Mucosa of rectum (tissue), 2 donors: ENCODE measurements at regions not wholly inside any gene's neighbourhood (a gene's known extent, or its start where the extent isn't known, plus 50 kb on each side); places are given as distances from the start of the nearest gene placed in this dataset.

ENCODE experiments used
- H3K27ac ChIP-seq, 2 donors: one replicate each; pipeline ENCODE4 v1.7.0; 2013; ENCODE audit warnings: inconsistent platforms in 2 of 2, low read depth in 2 of 2, low read length in 2 of 2
- H3K27me3 ChIP-seq, 2 donors: one replicate each; pipeline ENCODE4 v1.7.0; 2013; ENCODE audit warnings: low read length in 2 of 2; ENCODE audit not compliant: control insufficient read depth in 2 of 2, insufficient read depth in 2 of 2
- H3K36me3 ChIP-seq, 2 donors: one replicate each; pipeline ENCODE4 v1.7.0; 2013; ENCODE audit warnings: low read length in 2 of 2; ENCODE audit not compliant: control insufficient read depth in 2 of 2, insufficient read depth in 2 of 2
- H3K4me1 ChIP-seq, 2 donors: one replicate each; pipeline ENCODE4 v1.7.0; 2013; ENCODE audit warnings: low read length in 2 of 2, mild to moderate bottlenecking in 1 of 2; ENCODE audit not compliant: control insufficient read depth in 2 of 2, insufficient read depth in 2 of 2
- H3K4me3 ChIP-seq, 2 donors: one replicate each; pipeline ENCODE4 v1.7.0; 2013; ENCODE audit warnings: low read length in 2 of 2
- H3K9ac ChIP-seq, 2 donors: one replicate each; pipeline ENCODE4 v1.7.0; 2013; ENCODE audit warnings: low read length in 2 of 2, low read depth in 1 of 2, mild to moderate bottlenecking in 1 of 2
- H3K9me3 ChIP-seq, 2 donors: one replicate each; pipeline ENCODE4 v1.7.0; 2013; ENCODE audit warnings: low read length in 2 of 2; ENCODE audit not compliant: control insufficient read depth in 2 of 2
- donor health status: healthy.
- donor health status: Normal muscosa, but diverticular disease.

DNA sequence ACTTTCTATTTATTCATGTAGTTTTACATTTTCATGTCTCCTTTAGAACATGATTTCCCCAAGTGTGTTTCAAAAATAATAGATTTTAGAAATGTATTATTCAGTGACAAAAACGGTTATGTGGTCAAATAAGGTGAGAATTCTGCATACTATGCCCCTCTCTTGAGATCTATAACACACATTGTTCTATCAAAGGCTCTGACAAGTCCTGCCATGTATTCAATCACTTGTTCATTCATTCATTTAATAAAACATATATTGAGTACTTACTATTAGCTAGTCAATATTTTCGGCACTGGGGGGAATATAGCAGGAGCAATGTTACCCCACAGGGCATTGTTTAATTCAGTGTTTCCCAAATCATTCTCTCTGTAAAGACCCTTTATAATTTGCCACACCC lies 58.4 kb upstream of the FGF13 start:
- Histone ChIP-seq H3K27ac (no peak overlapping the region), H3K4me3 (no peak overlapping the region), H3K9ac (no peak overlapping the region), H3K4me1 (no peaks in the 10 kb centered on the region), H3K9me3 (no peaks in the 10 kb centered on the region), H3K36me3 (no peaks in the 10 kb centered on the region), H3K27me3 (peaks cover 0 to 3% of the 10 kb centered on the region in 2 donors)

DNA sequence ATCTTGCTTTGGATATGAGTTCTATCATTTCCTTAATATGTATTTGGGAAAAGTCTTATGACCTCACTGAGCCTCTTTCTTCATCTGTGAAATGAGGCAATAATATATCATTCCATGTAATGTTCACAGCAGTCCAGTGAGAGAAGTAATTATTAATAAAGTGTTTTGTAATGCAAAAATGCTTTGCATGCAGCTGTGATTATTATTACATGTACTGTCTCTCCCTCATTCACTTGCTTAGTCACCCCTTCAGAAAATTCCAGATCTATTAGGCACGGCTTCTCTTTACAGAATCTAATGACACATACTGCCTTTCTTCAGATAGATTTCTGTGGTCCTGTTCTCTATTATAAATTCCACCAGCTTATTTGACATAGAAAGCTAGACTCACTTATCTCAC lies 53.5 kb upstream of the FGF13 start:
- Histone ChIP-seq H3K27ac (no peak overlapping the region), H3K9me3 (no peaks in the 10 kb centered on the region), H3K36me3 (no peaks in the 10 kb centered on the region), H3K4me3 (no peak overlapping the region), H3K4me1 (no peaks in the 10 kb centered on the region), H3K27me3 (peaks cover 3 to 9% of the 10 kb centered on the region in 2 donors), H3K9ac (no peak overlapping the region)

DNA sequence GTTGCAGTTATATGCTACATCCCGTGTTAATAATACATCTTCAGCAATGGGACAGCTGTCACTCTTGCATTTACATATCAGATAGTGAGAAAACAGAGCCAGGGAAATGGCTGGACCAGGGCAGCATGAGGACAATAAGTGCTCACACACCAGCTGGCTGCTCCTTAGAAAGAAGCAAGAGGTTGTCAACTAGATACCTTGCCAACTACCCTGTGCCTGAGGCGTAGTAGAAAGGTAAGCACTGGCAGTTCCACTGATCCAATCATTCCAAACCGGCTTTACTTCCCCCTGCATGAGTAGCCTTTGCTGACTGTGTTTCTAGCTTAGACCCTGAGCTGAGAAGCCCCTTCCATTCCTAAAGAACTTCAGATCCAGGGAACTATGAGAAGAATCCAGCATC lies 52.2 kb upstream of the FGF13 start:
- Histone ChIP-seq H3K4me3 (no peak overlapping the region), H3K4me1 (no peaks in the 10 kb centered on the region), H3K36me3 (no peaks in the 10 kb centered on the region), H3K9ac (no peak overlapping the region), H3K27me3 (peaks cover 3 to 9% of the 10 kb centered on the region in 2 donors), H3K9me3 (no peaks in the 10 kb centered on the region), H3K27ac (no peak overlapping the region)

DNA sequence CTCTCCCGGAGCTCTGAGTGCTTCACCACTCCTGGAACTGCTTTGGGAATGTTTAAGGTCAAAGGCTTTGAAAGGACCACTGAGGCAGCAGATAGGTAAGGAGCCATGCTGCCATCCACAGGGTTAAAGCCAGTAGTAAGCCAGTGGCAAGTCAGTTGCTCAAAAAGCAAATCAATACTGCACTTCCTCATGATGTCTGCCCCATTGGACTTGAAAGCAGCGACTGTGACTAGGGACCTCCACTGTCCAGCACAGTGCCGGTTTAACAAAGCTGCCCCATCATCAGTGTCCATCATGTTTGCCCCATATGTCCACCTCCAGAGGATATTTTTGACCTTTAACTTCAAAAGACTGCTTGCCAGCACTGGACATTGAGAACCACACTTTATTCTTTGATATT lies 49.9 kb upstream of the FGF13 start:
- no peaks in the 10 kb centered on the region for H3K4me1 ChIP-seq
- no peaks in the 10 kb centered on the region for H3K9me3 ChIP-seq
- no peaks in the 10 kb centered on the region for H3K36me3 ChIP-seq

More for the DNA sequence above, 49.9 kb upstream of the FGF13 start:
- Histone ChIP-seq H3K27me3 (peaks cover 0 to 11% of the 10 kb centered on the region in 2 donors), H3K27ac (no peak overlapping the region), H3K4me3 (no peak overlapping the region), H3K9ac (no peak overlapping the region)
